Neural crest cell (in vitro differentiated cells): ENCODE measurements at regions not wholly inside any gene's neighbourhood (a gene's known extent, or its start where the extent isn't known, plus 50 kb on each side); places are given as distances from the start of the nearest gene placed in this dataset.

Experiments
- DNase-seq: peaks from one replicate; pipeline ENCODE4 v3.0.0; 2021; ENCODE audit warnings: low read depth, mixed read lengths, low spot score
- H3K27ac Mint-ChIP-seq: one replicate; pipeline ENCODE4 v1.8.0; 2021; ENCODE audit warnings: mild to moderate bottlenecking, mixed read lengths; ENCODE audit not compliant: unreplicated experiment
- H3K27me3 Mint-ChIP-seq: 2 replicates; pipeline ENCODE4 v1.8.0; 2021; ENCODE audit warnings: low read depth, mild to moderate bottlenecking, mixed read lengths
- H3K36me3 Mint-ChIP-seq: 2 replicates; pipeline ENCODE4 v1.8.0; 2021; ENCODE audit warnings: low read depth, mild to moderate bottlenecking, mixed read lengths
- H3K4me1 Mint-ChIP-seq: 2 replicates; pipeline ENCODE4 v1.8.0; 2021; ENCODE audit warnings: mixed read lengths
- H3K4me3 Mint-ChIP-seq: one replicate; pipeline ENCODE4 v1.8.0; 2021; ENCODE audit warnings: mild to moderate bottlenecking, mixed read lengths
- H3K9me3 Mint-ChIP-seq: 2 replicates; pipeline ENCODE4 v1.8.0; 2021; ENCODE audit warnings: mixed read lengths
- CTCF ChIP-seq: fragments of 200-600 bp; sonication (generic); conservative IDR thresholded peaks from 2 replicates; pipeline ENCODE4 v1.5.0; 2021; ENCODE audit warnings: antibody characterized with exemption, mild to moderate bottlenecking

DNA sequence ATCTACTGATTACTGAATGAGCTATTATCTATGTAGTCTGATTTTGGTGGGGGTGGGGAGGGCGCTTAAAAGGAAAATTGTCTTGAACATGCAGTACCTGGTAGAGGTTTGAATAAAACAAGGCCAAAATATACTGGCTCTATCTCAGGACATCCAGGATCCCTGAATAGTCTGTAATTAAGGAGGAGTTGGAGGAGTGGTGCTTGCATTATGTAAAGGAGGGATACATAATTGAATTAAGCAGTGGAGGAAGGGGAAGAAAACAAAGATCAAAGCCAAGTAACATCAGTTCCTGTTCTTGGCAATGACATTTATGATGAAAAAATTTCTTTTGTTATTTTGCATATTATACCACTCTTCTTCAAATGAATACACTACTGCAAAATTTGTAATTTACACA is 539.4 kb upstream of the ZEB2 start:
- no peak for TF ChIP-seq CTCF
- peaks cover 2% of the 10 kb centered on the region for H3K36me3 Mint-ChIP-seq
- H3K9me3 Mint-ChIP-seq, result peaks cover 14% of the 10 kb centered on the region
- no peak overlapping the region for H3K4me3 Mint-ChIP-seq
- H3K27ac Mint-ChIP-seq, result no peak overlapping the region
- DNase-seq, result no peak
- H3K4me1 Mint-ChIP-seq, result no peaks in the 10 kb centered on the region
- no peaks in the 10 kb centered on the region for H3K27me3 Mint-ChIP-seq

DNA sequence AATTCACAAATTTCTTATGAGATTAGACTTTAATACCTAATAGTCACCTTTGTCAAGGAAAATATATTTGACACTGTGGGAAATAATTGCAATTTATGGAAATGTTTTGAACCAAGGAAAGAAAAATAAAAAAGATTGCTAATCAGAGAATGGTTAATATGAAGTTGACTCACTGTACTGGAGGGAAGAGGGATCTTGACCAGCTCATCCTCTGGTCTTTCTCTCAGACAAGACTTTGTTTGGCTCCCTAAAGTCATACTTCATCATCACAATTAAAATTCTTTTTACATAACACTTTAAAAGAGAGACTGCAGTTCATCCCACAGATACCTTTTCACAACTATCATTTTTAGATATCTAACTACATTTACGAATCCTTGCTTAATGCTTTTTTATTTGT is 538.5 kb upstream of the ZEB2 start:
- Mint-ChIP-seq H3K4me3 (no peak overlapping the region), H3K9me3 (peaks cover 13% of the 10 kb centered on the region), H3K4me1 (no peaks in the 10 kb centered on the region), H3K27me3 (no peaks in the 10 kb centered on the region), H3K36me3 (peaks cover 1% of the 10 kb centered on the region), H3K27ac (no peak overlapping the region)
- no peak for TF ChIP-seq CTCF
- DNase-seq, result no peak

- Mint-ChIP-seq H3K27ac (no peak overlapping the region), H3K27me3 (no peaks in the 10 kb centered on the region), H3K36me3 (no peaks in the 10 kb centered on the region), H3K4me1 (no peaks in the 10 kb centered on the region), H3K4me3 (no peak overlapping the region), H3K9me3 (peaks cover 6% of the 10 kb centered on the region)
- DNase-seq, result no peak
- TF ChIP-seq CTCF, result no peak
Measured at GRCh38 chr2:145055651-145056050, 535.7 kb upstream of the ZEB2 start.

GRCh38 chr2:145050134-145050533 is 530.2 kb upstream of the ZEB2 start:
- TF ChIP-seq CTCF, result no peak
- Mint-ChIP-seq H3K4me3 (no peak overlapping the region), H3K27me3 (no peaks in the 10 kb centered on the region), H3K27ac (no peak overlapping the region), H3K9me3 (peaks cover 6% of the 10 kb centered on the region), H3K36me3 (no peaks in the 10 kb centered on the region), H3K4me1 (no peaks in the 10 kb centered on the region)
- no peak for DNase-seq

- Mint-ChIP-seq H3K27ac (peak overlapping the region; percentile 76), H3K36me3 (no peaks in the 10 kb centered on the region), H3K27me3 (no peaks in the 10 kb centered on the region), H3K4me3 (no peak overlapping the region), H3K4me1 (no peaks in the 10 kb centered on the region), H3K9me3 (peaks cover 6% of the 10 kb centered on the region)
- DNase-seq, result no peak
- no peak for TF ChIP-seq CTCF
Measured at GRCh38 chr2:145049475-145049874, 529.6 kb upstream of the ZEB2 start.

- no peak for TF ChIP-seq CTCF
- no peak for DNase-seq
- Mint-ChIP-seq H3K4me3 (no peak overlapping the region), H3K27me3 (no peaks in the 10 kb centered on the region), H3K36me3 (no peaks in the 10 kb centered on the region), H3K9me3 (peaks cover 2% of the 10 kb centered on the region), H3K4me1 (no peaks in the 10 kb centered on the region), H3K27ac (no peak overlapping the region)
Measured at GRCh38 chr2:145047554-145047953, 527.6 kb upstream of the ZEB2 start.
